Astrocyte of the cerebellum (primary cell): ENCODE measurements at regions not wholly inside any gene's neighbourhood (a gene's known extent, or its start where the extent isn't known, plus 50 kb on each side); places are given as distances from the start of the nearest gene placed in this dataset.

Experiments
- DNase-seq: peaks from one replicate; pipeline ENCODE4 v3.0.0-alpha.2; 2011; ENCODE audit warnings: low read depth
- H3K4me3 ChIP-seq: 2 replicates; pipeline ENCODE4 v1.5.1; 2011; ENCODE audit warnings: mild to moderate bottlenecking, low read depth, low read length, moderate library complexity
- in situ Hi-C: cut with HindIII; loops from 2 replicates; pipeline ENCODE4 v1.10.0; 2017; ENCODE audit warnings: low sequenced_read_pairs
- TF ChIP-seq, protein P1 (sequence below): IDR thresholded peaks from 2 replicates; pipeline ENCODE4 v1.5.1; 2012; ENCODE audit warnings: low read length, low read depth, moderate library complexity, mild to moderate bottlenecking; ENCODE audit errors: missing control alignments

DNA sequence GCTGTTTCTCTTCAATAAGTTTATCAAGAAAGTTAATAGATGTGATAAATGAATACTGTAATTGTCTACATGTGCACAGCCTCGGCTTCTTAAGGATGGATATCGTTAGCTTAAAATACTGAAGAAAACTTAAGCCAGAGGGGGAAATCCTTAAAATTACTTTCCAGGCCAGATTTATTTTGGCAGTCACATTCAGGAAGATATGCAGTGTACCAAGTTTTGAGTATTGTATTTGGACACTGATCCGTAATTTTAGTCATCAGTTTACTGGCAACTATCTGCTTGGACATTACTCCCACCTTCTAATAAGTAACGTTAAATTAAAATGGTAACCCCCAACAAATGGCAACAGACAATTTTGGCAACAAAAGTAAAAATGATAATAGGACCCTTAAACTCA lies 770.0 kb upstream of the ZEB2 start:
- TF ChIP-seq, protein P1, sequence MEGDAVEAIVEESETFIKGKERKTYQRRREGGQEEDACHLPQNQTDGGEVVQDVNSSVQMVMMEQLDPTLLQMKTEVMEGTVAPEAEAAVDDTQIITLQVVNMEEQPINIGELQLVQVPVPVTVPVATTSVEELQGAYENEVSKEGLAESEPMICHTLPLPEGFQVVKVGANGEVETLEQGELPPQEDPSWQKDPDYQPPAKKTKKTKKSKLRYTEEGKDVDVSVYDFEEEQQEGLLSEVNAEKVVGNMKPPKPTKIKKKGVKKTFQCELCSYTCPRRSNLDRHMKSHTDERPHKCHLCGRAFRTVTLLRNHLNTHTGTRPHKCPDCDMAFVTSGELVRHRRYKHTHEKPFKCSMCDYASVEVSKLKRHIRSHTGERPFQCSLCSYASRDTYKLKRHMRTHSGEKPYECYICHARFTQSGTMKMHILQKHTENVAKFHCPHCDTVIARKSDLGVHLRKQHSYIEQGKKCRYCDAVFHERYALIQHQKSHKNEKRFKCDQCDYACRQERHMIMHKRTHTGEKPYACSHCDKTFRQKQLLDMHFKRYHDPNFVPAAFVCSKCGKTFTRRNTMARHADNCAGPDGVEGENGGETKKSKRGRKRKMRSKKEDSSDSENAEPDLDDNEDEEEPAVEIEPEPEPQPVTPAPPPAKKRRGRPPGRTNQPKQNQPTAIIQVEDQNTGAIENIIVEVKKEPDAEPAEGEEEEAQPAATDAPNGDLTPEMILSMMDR, result no peak
- in situ Hi-C loops, result no loop called here
- no peak overlapping the region for H3K4me3 ChIP-seq
- DNase-seq, result no peak

DNA sequence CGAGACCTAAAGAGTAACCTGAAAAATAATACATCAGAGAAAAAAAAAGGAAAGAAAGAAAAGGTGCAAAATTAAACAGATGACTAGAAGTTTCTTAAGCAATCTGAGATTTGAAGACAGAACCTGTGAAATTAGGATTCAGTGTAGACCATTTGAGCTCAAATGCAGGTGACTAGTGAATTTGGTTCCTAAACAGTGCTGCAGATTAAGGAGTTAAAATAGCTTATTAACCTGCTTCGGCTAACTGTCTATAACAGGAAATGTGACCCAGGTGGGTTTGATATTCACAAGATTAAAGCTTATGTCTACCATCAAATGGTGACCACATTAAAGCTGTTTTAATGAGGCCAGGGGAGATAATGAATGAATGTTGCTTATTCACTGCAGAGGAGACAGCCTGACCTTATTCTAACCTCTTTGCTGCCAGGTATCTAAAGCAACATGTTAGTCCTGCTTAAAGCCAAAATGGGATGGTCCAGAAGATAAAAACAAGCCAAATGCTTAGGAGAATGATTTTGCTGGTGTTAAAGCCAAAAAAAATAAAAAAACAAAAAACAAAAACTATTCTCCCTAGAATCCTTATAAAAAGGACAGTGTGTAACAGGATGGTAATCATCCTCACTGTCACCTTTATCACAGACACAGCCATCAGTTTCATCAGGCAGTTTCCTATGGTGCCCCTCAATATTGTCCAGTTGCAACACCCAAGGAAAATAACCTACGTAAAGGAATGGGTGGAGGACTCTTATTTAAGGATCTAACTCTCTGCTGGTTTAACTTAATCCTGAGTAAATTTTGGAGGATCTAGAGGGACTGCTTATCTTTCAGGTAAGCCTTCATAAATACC lies 769.0 kb upstream of the ZEB2 start:
- no peak for DNase-seq
- in situ Hi-C loops, result no loop called here
- TF ChIP-seq, protein P1, result no peak
- no peak overlapping the region for H3K4me3 ChIP-seq

DNA sequence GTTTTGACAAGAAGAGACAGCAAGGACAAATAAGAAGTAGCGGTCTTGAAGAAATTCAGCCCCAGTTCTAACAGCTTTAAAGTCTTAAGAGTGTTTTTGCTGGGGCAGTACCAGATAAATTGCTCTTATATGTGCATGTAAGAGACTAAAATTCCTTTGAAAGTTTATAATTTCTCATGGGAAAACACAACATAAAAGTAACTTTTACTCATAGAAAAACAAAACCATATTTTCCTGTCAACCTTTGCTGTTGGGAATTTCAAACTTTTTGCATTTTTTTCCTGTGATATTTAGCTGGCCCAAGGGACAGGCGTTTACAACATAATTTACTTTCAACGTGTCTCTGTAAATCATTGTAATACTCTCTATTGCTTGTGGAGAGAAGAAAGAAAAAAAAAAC lies 767.8 kb upstream of the ZEB2 start:
- no peak overlapping the region for H3K4me3 ChIP-seq
- TF ChIP-seq, protein P1, result no peak
- no peak for DNase-seq
- in situ Hi-C loops, result no loop called here

DNA sequence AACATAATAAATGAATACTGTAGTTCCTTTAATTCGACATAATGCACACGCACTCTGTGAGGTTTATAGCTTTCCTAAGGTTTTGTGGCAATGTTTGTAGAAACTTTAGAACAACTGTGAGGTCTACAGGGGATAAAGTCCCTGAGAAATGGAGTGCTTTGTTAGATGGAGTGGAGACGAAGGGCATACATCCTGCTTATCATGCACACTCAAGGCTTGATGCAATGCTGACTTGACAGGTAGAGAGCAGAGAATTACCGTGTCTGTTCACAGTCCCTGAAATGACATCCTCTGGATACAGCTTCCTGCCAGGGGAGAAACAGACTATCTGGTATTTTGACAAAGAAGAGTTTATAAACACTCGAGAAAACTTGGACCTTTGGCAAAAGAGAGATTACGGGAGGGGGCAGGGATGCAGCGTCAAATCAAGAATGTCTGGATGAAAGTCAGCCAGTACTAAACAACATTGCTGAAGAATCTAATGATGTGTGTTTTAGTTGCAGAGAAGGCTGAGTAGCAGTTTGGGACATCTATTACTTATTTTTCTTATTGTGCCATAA lies 766.9 kb upstream of the ZEB2 start:
- TF ChIP-seq, protein P1, result no peak
- in situ Hi-C loops, result no loop called here
- no peak overlapping the region for H3K4me3 ChIP-seq
- no peak for DNase-seq

DNA sequence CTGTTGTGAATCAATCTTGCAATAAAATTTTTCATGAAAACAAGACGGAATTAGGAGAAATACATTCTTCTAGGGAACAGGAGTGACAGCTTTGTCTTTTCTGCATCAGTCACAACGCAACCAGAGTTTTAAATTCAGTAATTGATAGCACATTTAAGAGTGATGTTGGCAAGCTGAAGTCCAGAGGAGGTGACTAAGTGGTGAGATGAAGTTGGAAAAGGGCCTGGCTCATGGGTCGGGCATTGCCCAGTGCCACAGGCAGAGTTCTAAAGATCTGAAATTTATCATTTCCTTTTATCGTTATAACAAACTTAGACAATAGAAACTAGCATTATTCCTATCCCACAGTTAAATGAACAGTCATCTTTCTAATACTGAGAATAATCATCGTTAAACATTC lies 764.6 kb upstream of the ZEB2 start:
- TF ChIP-seq, protein P1, result no peak
- in situ Hi-C loops, result no loop called here
- DNase-seq, result no peak
- no peak overlapping the region for H3K4me3 ChIP-seq

DNA sequence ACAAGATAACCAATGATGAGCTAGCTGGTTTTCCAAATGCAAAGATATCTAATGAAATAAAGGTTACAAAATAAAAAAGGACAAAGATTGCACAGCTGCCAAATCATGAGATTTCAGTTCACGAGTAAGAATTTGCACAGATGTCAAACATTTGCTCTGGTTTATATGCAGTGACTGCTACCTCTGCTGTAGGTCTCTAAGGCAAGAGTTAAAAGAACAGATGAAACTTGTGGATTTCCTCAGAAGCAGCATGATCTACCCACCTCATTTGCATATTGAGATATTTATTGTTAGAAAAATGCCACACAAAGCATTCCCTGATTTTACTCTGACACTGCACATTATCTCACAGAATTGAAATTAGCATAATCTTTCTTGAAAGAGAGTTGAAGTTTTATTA lies 763.2 kb upstream of the ZEB2 start:
- TF ChIP-seq, protein P1, result no peak
- no peak overlapping the region for H3K4me3 ChIP-seq
- in situ Hi-C loops, result no loop called here
- DNase-seq, result peak; percentile 57
